NCI-H1417 (cell line): ENCODE measurements at regions not wholly inside any gene's neighbourhood (a gene's known extent, or its start where the extent isn't known, plus 50 kb on each side); places are given as distances from the start of the nearest gene placed in this dataset.
"Not testable (repeated sequence)": the region's sequence is repeated elsewhere in the genome, so short reads cannot be mapped to it uniquely, and the experiment has no call there.

ENCODE experiments used
- DNase-seq, 3 experiments: peaks; one replicate each; lab custom pipeline; 2025; lab: John Stamatoyannopoulos, UW

GRCh38 chr17:16870253-16871245 is 101.4 kb downstream of the TNFRSF13B start:
- DNase-seq, result no peak

- not testable (repeated sequence) for DNase-seq
Observed at GRCh38 chr17:16869531-16870252, 102.2 kb downstream of the TNFRSF13B start.

GRCh38 chr17:16868616-16869015 is 103.3 kb downstream of the TNFRSF13B start:
- DNase-seq, result not testable (repeated sequence)

GRCh38 chr17:16867545-16867944 is 104.4 kb downstream of the TNFRSF13B start:
- peak in 2 of 3 experiments; percentile 29 to 32 for DNase-seq

- DNase-seq, result not testable (repeated sequence)
Observed at GRCh38 chr17:16866841-16867240, 105.1 kb downstream of the TNFRSF13B start.

GRCh38 chr17:16866436-16866835 is 105.5 kb downstream of the TNFRSF13B start:
- DNase-seq, result no peak

- not testable (repeated sequence) for DNase-seq
Observed at GRCh38 chr17:16865704-16866103, 106.2 kb downstream of the TNFRSF13B start.

GRCh38 chr17:16865077-16865613 is 106.8 kb downstream of the TNFRSF13B start:
- not testable (repeated sequence) for DNase-seq

GRCh38 chr17:16864462-16865076 is 107.3 kb downstream of the TNFRSF13B start:
- not testable (repeated sequence) for DNase-seq

- DNase-seq, result not testable (repeated sequence)
Observed at GRCh38 chr17:16861152-16861551, 110.8 kb downstream of the TNFRSF13B start.

GRCh38 chr17:16860467-16860866 is 111.5 kb downstream of the TNFRSF13B start:
- not testable (repeated sequence) for DNase-seq

GRCh38 chr17:16859515-16859914 is 112.4 kb downstream of the TNFRSF13B start:
- DNase-seq, result not testable (repeated sequence)

GRCh38 chr17:16857746-16858145 is 114.2 kb downstream of the TNFRSF13B start:
- DNase-seq, result not testable (repeated sequence)

GRCh38 chr17:16856846-16857245 is 115.1 kb downstream of the TNFRSF13B start:
- DNase-seq, result not testable (repeated sequence)

GRCh38 chr17:16856171-16856570 is 115.7 kb downstream of the TNFRSF13B start:
- DNase-seq, result peak in 1 of 3 experiments; percentile 14

- not testable (repeated sequence) for DNase-seq
Observed at GRCh38 chr17:16854636-16855035, 117.3 kb downstream of the TNFRSF13B start.

GRCh38 chr17:16853661-16854320 is 118.1 kb downstream of the TNFRSF13B start:
- no peak for DNase-seq

- not testable (repeated sequence) for DNase-seq
Observed at GRCh38 chr17:16849861-16850260, 122.1 kb downstream of the TNFRSF13B start.

GRCh38 chr17:16848997-16849396 is 122.9 kb downstream of the TNFRSF13B start:
- DNase-seq, result not testable (repeated sequence)

- DNase-seq, result not testable (repeated sequence)
Observed at GRCh38 chr17:16845098-16845497, 126.8 kb downstream of the TNFRSF13B start.

- DNase-seq, result not testable (repeated sequence)
Observed at GRCh38 chr17:16844669-16845068, 127.2 kb downstream of the TNFRSF13B start.
